HL-60 (cell line): ENCODE measurements at regions not wholly inside any gene's neighbourhood (a gene's known extent, or its start where the extent isn't known, plus 50 kb on each side); places are given as distances from the start of the nearest gene placed in this dataset.

Experiments used
- DNase-seq, 2 experiments: peaks; one replicate each; pipeline ENCODE4 v3.0.0-alpha.2; 2010 to 2020; ENCODE audit warnings: low read depth in 1 of 2, low spot score in 1 of 2
- H3K27ac ChIP-seq: fragments of 250-450 bp; sonication (Bioruptor Pico); replicated peaks from 2 replicates; pipeline ENCODE4 v1.5.1; 2020; ENCODE audit warnings: mild to moderate bottlenecking, moderate library complexity
- H3K27me3 ChIP-seq: fragments of 250-450 bp; sonication (Bioruptor Pico); 2 replicates; pipeline ENCODE4 v1.5.1; 2021; ENCODE audit warnings: mild to moderate bottlenecking, moderate library complexity; ENCODE audit not compliant: insufficient read depth, poor library complexity, severe bottlenecking
- H3K4me3 ChIP-seq: replicated peaks from 2 replicates; pipeline ENCODE4 v1.5.1; 2011; ENCODE audit warnings: mild to moderate bottlenecking, control low read depth, low read length; ENCODE audit not compliant: insufficient read depth
- GABPA ChIP-seq: IDR thresholded peaks from 2 replicates; pipeline ENCODE4 v1.6.1; 2012; ENCODE audit warnings: low read depth
- POLR2AphosphoS5 ChIP-seq: IDR thresholded peaks from 2 replicates; pipeline ENCODE4 v1.6.1; 2012; ENCODE audit warnings: low read depth
- SPI1 ChIP-seq: IDR thresholded peaks from 2 replicates; pipeline ENCODE4 v1.6.1; 2012; ENCODE audit warnings: low read depth, mild to moderate bottlenecking, borderline replicate concordance
- TF ChIP-seq, protein P1 (sequence below): IDR thresholded peaks from one replicate; pipeline ENCODE4 v1.5.1; 2011; ENCODE audit warnings: low read length, control low read depth, inconsistent platforms; ENCODE audit not compliant: insufficient read depth
- TF ChIP-seq, protein P2 (sequence below): IDR thresholded peaks from 2 replicates; pipeline ENCODE4 v1.6.1; 2012; ENCODE audit warnings: low read depth; ENCODE audit not compliant: insufficient replicate concordance

- Histone ChIP-seq H3K27ac (no peak overlapping the region), H3K27me3 (no peaks in the 10 kb centered on the region), H3K4me3 (no peak overlapping the region)
- DNase-seq: no peak
- TF ChIP-seq GABPA: no peak
- TF ChIP-seq, protein P1, sequence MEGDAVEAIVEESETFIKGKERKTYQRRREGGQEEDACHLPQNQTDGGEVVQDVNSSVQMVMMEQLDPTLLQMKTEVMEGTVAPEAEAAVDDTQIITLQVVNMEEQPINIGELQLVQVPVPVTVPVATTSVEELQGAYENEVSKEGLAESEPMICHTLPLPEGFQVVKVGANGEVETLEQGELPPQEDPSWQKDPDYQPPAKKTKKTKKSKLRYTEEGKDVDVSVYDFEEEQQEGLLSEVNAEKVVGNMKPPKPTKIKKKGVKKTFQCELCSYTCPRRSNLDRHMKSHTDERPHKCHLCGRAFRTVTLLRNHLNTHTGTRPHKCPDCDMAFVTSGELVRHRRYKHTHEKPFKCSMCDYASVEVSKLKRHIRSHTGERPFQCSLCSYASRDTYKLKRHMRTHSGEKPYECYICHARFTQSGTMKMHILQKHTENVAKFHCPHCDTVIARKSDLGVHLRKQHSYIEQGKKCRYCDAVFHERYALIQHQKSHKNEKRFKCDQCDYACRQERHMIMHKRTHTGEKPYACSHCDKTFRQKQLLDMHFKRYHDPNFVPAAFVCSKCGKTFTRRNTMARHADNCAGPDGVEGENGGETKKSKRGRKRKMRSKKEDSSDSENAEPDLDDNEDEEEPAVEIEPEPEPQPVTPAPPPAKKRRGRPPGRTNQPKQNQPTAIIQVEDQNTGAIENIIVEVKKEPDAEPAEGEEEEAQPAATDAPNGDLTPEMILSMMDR: no peak
- no peak for TF ChIP-seq SPI1
- TF ChIP-seq POLR2AphosphoS5: no peak
- TF ChIP-seq, protein P2, sequence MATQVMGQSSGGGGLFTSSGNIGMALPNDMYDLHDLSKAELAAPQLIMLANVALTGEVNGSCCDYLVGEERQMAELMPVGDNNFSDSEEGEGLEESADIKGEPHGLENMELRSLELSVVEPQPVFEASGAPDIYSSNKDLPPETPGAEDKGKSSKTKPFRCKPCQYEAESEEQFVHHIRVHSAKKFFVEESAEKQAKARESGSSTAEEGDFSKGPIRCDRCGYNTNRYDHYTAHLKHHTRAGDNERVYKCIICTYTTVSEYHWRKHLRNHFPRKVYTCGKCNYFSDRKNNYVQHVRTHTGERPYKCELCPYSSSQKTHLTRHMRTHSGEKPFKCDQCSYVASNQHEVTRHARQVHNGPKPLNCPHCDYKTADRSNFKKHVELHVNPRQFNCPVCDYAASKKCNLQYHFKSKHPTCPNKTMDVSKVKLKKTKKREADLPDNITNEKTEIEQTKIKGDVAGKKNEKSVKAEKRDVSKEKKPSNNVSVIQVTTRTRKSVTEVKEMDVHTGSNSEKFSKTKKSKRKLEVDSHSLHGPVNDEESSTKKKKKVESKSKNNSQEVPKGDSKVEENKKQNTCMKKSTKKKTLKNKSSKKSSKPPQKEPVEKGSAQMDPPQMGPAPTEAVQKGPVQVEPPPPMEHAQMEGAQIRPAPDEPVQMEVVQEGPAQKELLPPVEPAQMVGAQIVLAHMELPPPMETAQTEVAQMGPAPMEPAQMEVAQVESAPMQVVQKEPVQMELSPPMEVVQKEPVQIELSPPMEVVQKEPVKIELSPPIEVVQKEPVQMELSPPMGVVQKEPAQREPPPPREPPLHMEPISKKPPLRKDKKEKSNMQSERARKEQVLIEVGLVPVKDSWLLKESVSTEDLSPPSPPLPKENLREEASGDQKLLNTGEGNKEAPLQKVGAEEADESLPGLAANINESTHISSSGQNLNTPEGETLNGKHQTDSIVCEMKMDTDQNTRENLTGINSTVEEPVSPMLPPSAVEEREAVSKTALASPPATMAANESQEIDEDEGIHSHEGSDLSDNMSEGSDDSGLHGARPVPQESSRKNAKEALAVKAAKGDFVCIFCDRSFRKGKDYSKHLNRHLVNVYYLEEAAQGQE: no peak
Measured at GRCh38 chr18:73007195-73007914, 139.6 kb upstream of the NETO1 start.

DNA sequence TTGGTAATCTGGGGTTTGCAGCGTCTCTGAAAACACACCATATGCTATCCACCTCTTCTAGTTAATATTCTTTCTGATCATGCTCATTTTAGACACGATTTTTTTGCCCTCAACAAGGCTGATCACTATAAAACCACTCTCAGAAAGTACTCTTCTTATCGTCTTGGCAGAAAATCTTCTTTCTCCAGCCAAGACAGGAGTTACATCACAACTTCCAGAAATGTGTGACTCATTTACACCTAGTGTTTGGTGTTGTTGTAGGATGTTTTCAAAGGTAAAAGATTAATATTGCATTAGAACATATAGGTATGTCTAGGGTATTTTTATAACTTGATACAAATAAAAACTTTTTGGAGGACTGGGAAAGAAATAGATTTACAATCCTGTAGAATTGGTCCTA is 138.5 kb upstream of the NETO1 start:
- Histone ChIP-seq H3K27me3 (no peaks in the 10 kb centered on the region), H3K27ac (no peak overlapping the region), H3K4me3 (no peak overlapping the region)
- no peak for TF ChIP-seq SPI1
- TF ChIP-seq, protein P1: no peak
- TF ChIP-seq POLR2AphosphoS5: no peak
- no peak for TF ChIP-seq GABPA
- TF ChIP-seq, protein P2: no peak
- DNase-seq: no peak

- DNase-seq: no peak
- Histone ChIP-seq H3K27ac (no peak overlapping the region), H3K4me3 (no peak overlapping the region), H3K27me3 (no peaks in the 10 kb centered on the region)
- TF ChIP-seq POLR2AphosphoS5 (no peak), GABPA (no peak), SPI1 (no peak)
- TF ChIP-seq, protein P2: no peak
- TF ChIP-seq, protein P1: no peak
Measured at GRCh38 chr18:73004260-73004659, 136.5 kb upstream of the NETO1 start.
